ENCODE measurements at regions not wholly inside any gene's neighbourhood (a gene's known extent, or its start where the extent isn't known, plus 50 kb on each side); places are given as distances from the start of the nearest gene placed in this dataset.
"Not testable (repeated sequence)": the region's sequence is repeated elsewhere in the genome, so short reads cannot be mapped to it uniquely, and the experiment has no call there.

GRCh38 chr12:131570596-131570995 is 140.3 kb upstream of the SFSWAP start:
- DNase-seq (ENCODE audit: low read depth) (no peak), FAIRE-seq (no peak)
- Histone ChIP-seq H3K36me3 (ENCODE audit: control insufficient read depth, insufficient read depth, low read length) (no peaks in the 10 kb centered on the region), H3K4me3 (ENCODE audit: low read depth, low read length) (no peak overlapping the region), H3K27me3 (ENCODE audit: control insufficient read depth, insufficient read depth, low read length) (no peaks in the 10 kb centered on the region)
- TF ChIP-seq CTCF (IDR thresholded peaks at IDR 0.05; ENCODE audit: insufficient read depth, low read length, severe bottlenecking): no peak

- DNase-seq (ENCODE audit: low read depth) (no peak), FAIRE-seq (no peak)
- TF ChIP-seq CTCF (IDR thresholded peaks at IDR 0.05; ENCODE audit: insufficient read depth, low read length, severe bottlenecking): no peak
- H3K27me3 ChIP-seq (ENCODE audit: control insufficient read depth, insufficient read depth, low read length): no peaks in the 10 kb centered on the region
- no peak overlapping the region for H3K4me3 ChIP-seq (ENCODE audit: low read depth, low read length)
- H3K36me3 ChIP-seq (ENCODE audit: control insufficient read depth, insufficient read depth, low read length): no peaks in the 10 kb centered on the region
Observed at GRCh38 chr12:131571827-131572226, 139.1 kb upstream of the SFSWAP start.

- Histone ChIP-seq H3K36me3 (ENCODE audit: control insufficient read depth, insufficient read depth, low read length) (no peaks in the 10 kb centered on the region), H3K4me3 (ENCODE audit: low read depth, low read length) (no peak overlapping the region), H3K27me3 (ENCODE audit: control insufficient read depth, insufficient read depth, low read length) (no peaks in the 10 kb centered on the region)
- DNase-seq (ENCODE audit: low read depth): no peak
- no peak for FAIRE-seq
- TF ChIP-seq CTCF (IDR thresholded peaks at IDR 0.05; ENCODE audit: insufficient read depth, low read length, severe bottlenecking): no peak
Observed at GRCh38 chr12:131572626-131573025, 138.3 kb upstream of the SFSWAP start.

GRCh38 chr12:131573631-131574394 is 137.1 kb upstream of the SFSWAP start:
- Histone ChIP-seq H3K4me3 (ENCODE audit: low read depth, low read length) (no peak overlapping the region), H3K27me3 (ENCODE audit: control insufficient read depth, insufficient read depth, low read length) (no peaks in the 10 kb centered on the region), H3K36me3 (ENCODE audit: control insufficient read depth, insufficient read depth, low read length) (no peaks in the 10 kb centered on the region)
- no peak for TF ChIP-seq CTCF (IDR thresholded peaks at IDR 0.05; ENCODE audit: insufficient read depth, low read length, severe bottlenecking)
- DNase-seq (ENCODE audit: low read depth) (no peak), FAIRE-seq (no peak)

- Histone ChIP-seq H3K4me3 (ENCODE audit: low read depth, low read length) (no peak overlapping the region), H3K36me3 (ENCODE audit: control insufficient read depth, insufficient read depth, low read length) (no peaks in the 10 kb centered on the region), H3K27me3 (ENCODE audit: control insufficient read depth, insufficient read depth, low read length) (no peaks in the 10 kb centered on the region)
- DNase-seq (ENCODE audit: low read depth) (no peak), FAIRE-seq (no peak)
- no peak for TF ChIP-seq CTCF (IDR thresholded peaks at IDR 0.05; ENCODE audit: insufficient read depth, low read length, severe bottlenecking)
Observed at GRCh38 chr12:131574395-131574771, 136.5 kb upstream of the SFSWAP start.

GRCh38 chr12:131575371-131575770 is 135.5 kb upstream of the SFSWAP start:
- Histone ChIP-seq H3K36me3 (ENCODE audit: control insufficient read depth, insufficient read depth, low read length) (no peaks in the 10 kb centered on the region), H3K4me3 (ENCODE audit: low read depth, low read length) (no peak overlapping the region), H3K27me3 (ENCODE audit: control insufficient read depth, insufficient read depth, low read length) (no peaks in the 10 kb centered on the region)
- TF ChIP-seq CTCF (IDR thresholded peaks at IDR 0.05; ENCODE audit: insufficient read depth, low read length, severe bottlenecking): no peak
- no peak for FAIRE-seq
- DNase-seq (ENCODE audit: low read depth): no peak

- H3K4me3 ChIP-seq (ENCODE audit: low read depth, low read length); H3K36me3 ChIP-seq (ENCODE audit: control insufficient read depth, insufficient read depth, low read length); H3K27me3 ChIP-seq (ENCODE audit: control insufficient read depth, insufficient read depth, low read length); DNase-seq (ENCODE audit: low read depth): not testable (repeated sequence)
- FAIRE-seq: peak; percentile 60
Observed at GRCh38 chr12:131576734-131577133, 134.2 kb upstream of the SFSWAP start.
